ENCODE measurements at regions not wholly inside any gene's neighbourhood (a gene's known extent, or its start where the extent isn't known, plus 50 kb on each side); places are given as distances from the start of the nearest gene placed in this dataset.

DNA sequence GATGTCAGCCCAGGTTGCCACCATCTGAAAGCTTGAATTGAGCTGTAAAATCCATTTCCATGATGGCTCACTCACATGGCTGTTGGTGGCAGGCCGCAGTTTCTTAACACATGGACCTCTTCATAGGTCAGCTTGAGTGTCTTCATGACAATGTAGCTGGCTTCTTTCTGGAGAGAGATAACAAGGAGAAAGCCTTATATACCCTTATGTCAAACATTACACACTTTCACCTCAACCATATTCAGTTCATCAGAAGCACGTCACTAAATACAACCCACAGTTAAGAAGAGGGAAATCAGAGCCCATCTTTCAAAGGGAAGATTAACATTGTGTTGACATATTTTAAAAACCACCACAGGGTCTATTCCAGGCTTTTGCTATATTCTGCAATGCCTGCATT, 604.4 kb downstream of the PRELID2 start:
- Histone ChIP-seq H3K4me1 (ENCODE audit: control insufficient read depth, insufficient read depth, low read length) (no peaks in the 10 kb centered on the region), H3K27me3 (ENCODE audit: control insufficient read depth, insufficient read depth, low read length) (no peaks in the 10 kb centered on the region), H3K9me3 (replicated peaks; ENCODE audit: control insufficient read depth, low read depth, low read length) (no peaks in the 10 kb centered on the region), H3K36me3 (ENCODE audit: control insufficient read depth, insufficient read depth, low read length) (no peaks in the 10 kb centered on the region), H3K27ac (ENCODE audit: low read length) (no peak overlapping the region), H3K4me3 (ENCODE audit: low read length) (no peak overlapping the region)
- no CpG with 5 or more reads among the region's 2 CpGs for WGBS (ENCODE audit: insufficient coverage)
- no peak for DNase-seq

DNA sequence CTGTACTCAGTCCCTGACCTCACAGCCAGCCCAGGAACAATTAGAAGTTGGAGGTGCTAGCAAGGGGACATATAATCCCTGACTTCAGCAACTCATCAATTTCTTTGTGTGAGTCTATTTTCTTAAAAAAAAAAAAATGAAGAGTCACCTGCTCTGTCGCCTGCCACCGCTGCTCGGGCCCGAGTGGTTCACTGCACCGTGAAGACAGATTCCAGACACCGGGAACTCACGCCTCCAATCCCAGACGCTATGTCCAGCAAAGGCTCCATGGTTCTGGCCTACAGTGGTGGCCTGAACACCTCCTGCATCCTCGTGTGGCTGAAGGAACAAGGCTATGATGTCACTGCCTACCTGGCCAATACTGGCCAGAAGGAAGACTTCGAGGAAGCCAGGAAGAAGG, 606.6 kb downstream of the PRELID2 start:
- no peak for DNase-seq
- H3K27ac ChIP-seq (ENCODE audit: low read length) = no peak overlapping the region
- 93% methylated on average over 10 of the region's 10 CpGs for whole genome bisulfite sequencing (ENCODE audit: insufficient coverage)

DNA sequence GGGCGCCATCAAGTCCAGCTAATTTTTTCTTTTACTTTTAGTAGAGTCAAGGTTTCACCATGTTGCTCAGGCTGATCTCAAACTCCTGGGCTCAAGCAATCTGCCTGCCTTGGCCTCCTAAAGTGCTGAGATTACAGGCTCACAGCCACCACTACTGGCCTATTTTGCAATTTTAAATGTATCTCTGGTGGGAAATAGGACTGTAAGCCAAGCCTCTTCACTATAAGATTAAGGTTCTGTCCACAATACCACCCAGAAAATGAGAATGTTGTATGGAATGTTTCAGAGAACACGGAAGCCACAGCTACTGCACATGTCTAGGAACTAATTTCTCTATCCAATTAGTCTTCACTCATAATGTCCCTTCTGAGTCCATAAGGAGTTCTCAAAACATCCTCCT, 607.3 kb downstream of the PRELID2 start:
- DNase-seq = no peak
- H3K9me3 ChIP-seq (replicated peaks; ENCODE audit: control insufficient read depth, low read depth, low read length) = no peaks in the 10 kb centered on the region
- no peaks in the 10 kb centered on the region for H3K27me3 ChIP-seq (ENCODE audit: control insufficient read depth, insufficient read depth, low read length)
- H3K4me3 ChIP-seq (ENCODE audit: low read length) = no peak overlapping the region
- H3K27ac ChIP-seq (ENCODE audit: low read length) = no peak overlapping the region
- H3K4me1 ChIP-seq (ENCODE audit: control insufficient read depth, insufficient read depth, low read length) = no peaks in the 10 kb centered on the region
- 100% methylated on average over 1 of the region's 2 CpGs for WGBS (ENCODE audit: insufficient coverage)
- H3K36me3 ChIP-seq (ENCODE audit: control insufficient read depth, insufficient read depth, low read length) = no peaks in the 10 kb centered on the region

More for the DNA sequence above, 606.6 kb downstream of the PRELID2 start:
- Histone ChIP-seq H3K4me1 (ENCODE audit: control insufficient read depth, insufficient read depth, low read length) (no peaks in the 10 kb centered on the region), H3K9me3 (replicated peaks; ENCODE audit: control insufficient read depth, low read depth, low read length) (no peaks in the 10 kb centered on the region), H3K4me3 (ENCODE audit: low read length) (no peak overlapping the region), H3K36me3 (ENCODE audit: control insufficient read depth, insufficient read depth, low read length) (no peaks in the 10 kb centered on the region), H3K27me3 (ENCODE audit: control insufficient read depth, insufficient read depth, low read length) (no peaks in the 10 kb centered on the region)

DNA sequence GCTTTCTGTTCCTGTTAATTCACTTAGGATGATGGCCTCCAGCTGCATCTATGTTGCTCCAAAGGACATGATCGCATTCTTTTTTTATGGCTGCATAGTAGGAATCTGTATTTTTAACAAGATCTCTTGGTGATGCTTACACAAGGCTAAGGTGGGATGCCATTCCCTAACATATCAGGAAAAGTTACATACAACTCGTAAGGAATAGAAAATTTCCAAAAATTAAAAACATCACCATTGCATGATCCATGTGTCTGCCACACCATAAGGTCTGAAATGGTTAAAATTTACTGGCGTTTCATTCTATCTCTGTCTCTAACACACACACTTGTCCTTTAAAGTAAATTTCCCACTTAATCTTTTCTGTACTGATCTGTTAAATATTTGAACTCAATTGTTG, 608.4 kb downstream of the PRELID2 start:
- H3K4me3 ChIP-seq (ENCODE audit: low read length) = no peak overlapping the region
- H3K27ac ChIP-seq (ENCODE audit: low read length) = no peak overlapping the region
- H3K9me3 ChIP-seq (replicated peaks; ENCODE audit: control insufficient read depth, low read depth, low read length) = no peaks in the 10 kb centered on the region
- no CpG with 5 or more reads among the region's 3 CpGs for WGBS (ENCODE audit: insufficient coverage)
- no peak for DNase-seq
- H3K4me1 ChIP-seq (ENCODE audit: control insufficient read depth, insufficient read depth, low read length) = no peaks in the 10 kb centered on the region
- H3K36me3 ChIP-seq (ENCODE audit: control insufficient read depth, insufficient read depth, low read length) = no peaks in the 10 kb centered on the region
- H3K27me3 ChIP-seq (ENCODE audit: control insufficient read depth, insufficient read depth, low read length) = no peaks in the 10 kb centered on the region

DNA sequence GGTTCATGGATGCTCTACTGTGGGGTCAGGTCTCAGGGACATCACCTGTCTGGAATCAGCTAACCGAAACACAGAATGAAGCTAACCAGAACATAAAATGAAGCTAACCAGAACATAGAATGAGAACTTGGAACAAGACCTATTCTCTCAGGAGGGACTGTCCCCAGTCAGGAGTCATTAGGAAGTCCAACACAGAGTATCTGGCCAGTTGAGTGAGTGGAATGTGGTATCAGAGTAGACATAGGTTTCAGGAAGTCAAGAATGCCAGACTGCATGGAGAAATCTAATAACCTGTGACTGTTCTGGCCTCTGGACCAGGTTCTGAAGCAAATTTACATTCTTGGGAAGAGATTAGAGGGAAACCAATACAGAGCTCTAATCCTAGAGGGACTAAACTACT, 609.6 kb downstream of the PRELID2 start:
- H3K4me1 ChIP-seq (ENCODE audit: control insufficient read depth, insufficient read depth, low read length) = no peaks in the 10 kb centered on the region
- no peaks in the 10 kb centered on the region for H3K27me3 ChIP-seq (ENCODE audit: control insufficient read depth, insufficient read depth, low read length)
- no peak for DNase-seq
- H3K27ac ChIP-seq (ENCODE audit: low read length) = no peak overlapping the region
- no peak overlapping the region for H3K4me3 ChIP-seq (ENCODE audit: low read length)
- no CpG with 5 or more reads among the region's 1 CpG for WGBS (ENCODE audit: insufficient coverage)
- H3K9me3 ChIP-seq (replicated peaks; ENCODE audit: control insufficient read depth, low read depth, low read length) = no peaks in the 10 kb centered on the region
- no peaks in the 10 kb centered on the region for H3K36me3 ChIP-seq (ENCODE audit: control insufficient read depth, insufficient read depth, low read length)

DNA sequence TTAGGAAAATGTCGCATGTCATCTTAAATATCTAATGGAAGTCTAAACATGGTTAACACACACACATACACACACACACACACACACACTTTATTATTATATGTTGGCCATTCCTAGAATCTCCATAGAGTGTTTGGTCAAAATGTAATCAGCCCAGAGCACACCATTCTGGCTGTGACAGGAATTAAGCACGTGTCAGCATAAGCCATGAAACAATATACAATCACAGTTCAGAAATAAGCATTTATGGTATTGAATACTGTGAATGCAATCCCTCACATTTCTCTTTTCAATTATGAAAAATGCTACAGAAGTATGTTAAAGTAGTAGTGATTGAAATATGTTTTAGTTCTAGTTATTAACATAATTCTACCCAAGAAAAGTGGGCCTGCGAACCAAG, 611.6 kb downstream of the PRELID2 start:
- no peaks in the 10 kb centered on the region for H3K36me3 ChIP-seq (ENCODE audit: control insufficient read depth, insufficient read depth, low read length)
- no peaks in the 10 kb centered on the region for H3K9me3 ChIP-seq (replicated peaks; ENCODE audit: control insufficient read depth, low read depth, low read length)
- H3K27me3 ChIP-seq (ENCODE audit: control insufficient read depth, insufficient read depth, low read length) = no peaks in the 10 kb centered on the region
- no peak for DNase-seq
- H3K27ac ChIP-seq (ENCODE audit: low read length) = no peak overlapping the region
- H3K4me3 ChIP-seq (ENCODE audit: low read length) = no peak overlapping the region
- H3K4me1 ChIP-seq (ENCODE audit: control insufficient read depth, insufficient read depth, low read length) = no peaks in the 10 kb centered on the region
- no CpG with 5 or more reads among the region's 3 CpGs for WGBS (ENCODE audit: insufficient coverage)

DNA sequence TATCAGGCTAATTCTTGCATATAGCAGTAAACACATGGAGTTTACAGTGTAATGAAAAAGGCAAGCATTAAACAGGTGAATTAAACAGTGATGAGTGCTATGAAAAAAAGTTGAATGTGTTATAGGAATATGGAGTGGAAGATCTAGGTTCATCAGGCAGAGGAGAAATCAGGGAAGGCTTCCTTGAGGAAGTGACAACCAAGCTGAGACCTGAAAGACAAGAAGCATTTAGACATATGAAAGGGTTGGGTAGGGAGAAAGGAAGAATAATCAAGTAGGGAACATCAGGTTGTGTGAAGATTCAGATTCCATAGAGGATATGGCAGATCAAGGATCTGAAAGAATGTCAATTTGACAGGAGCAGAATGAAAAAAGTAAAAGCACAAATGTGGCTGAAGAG, 612.5 kb downstream of the PRELID2 start:
- no peak overlapping the region for H3K27ac ChIP-seq (ENCODE audit: low read length)

DNA sequence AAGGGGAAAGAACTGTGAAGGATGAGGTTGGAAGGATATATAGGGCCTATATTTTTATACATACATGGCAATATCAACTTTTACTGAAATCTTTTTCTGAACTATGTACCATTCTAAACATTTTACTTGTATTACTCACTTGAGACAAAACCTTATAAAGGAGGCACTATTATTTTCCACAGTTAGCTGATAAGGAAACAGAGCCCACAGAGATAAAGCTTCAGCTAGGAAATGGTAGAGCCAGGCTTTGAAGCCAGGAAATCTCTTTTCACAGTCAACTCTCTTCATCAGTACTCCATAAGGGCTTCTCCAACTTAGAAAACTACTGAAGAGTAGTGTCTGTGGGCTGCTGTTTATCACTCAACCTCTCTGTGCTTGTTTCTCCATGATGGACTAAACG, 613.7 kb downstream of the PRELID2 start:
- WGBS (ENCODE audit: insufficient coverage) = no CpG with 5 or more reads among the region's 1 CpG
- Histone ChIP-seq H3K36me3 (ENCODE audit: control insufficient read depth, insufficient read depth, low read length) (no peaks in the 10 kb centered on the region), H3K27ac (ENCODE audit: low read length) (no peak overlapping the region), H3K9me3 (replicated peaks; ENCODE audit: control insufficient read depth, low read depth, low read length) (no peaks in the 10 kb centered on the region), H3K4me1 (ENCODE audit: control insufficient read depth, insufficient read depth, low read length) (no peaks in the 10 kb centered on the region), H3K4me3 (ENCODE audit: low read length) (no peak overlapping the region), H3K27me3 (ENCODE audit: control insufficient read depth, insufficient read depth, low read length) (no peaks in the 10 kb centered on the region)
- no peak for DNase-seq

More for the DNA sequence above, 612.5 kb downstream of the PRELID2 start:
- DNase-seq = no peak
- no peaks in the 10 kb centered on the region for H3K36me3 ChIP-seq (ENCODE audit: control insufficient read depth, insufficient read depth, low read length)
- no peaks in the 10 kb centered on the region for H3K9me3 ChIP-seq (replicated peaks; ENCODE audit: control insufficient read depth, low read depth, low read length)
- no peak overlapping the region for H3K4me3 ChIP-seq (ENCODE audit: low read length)
- no peaks in the 10 kb centered on the region for H3K4me1 ChIP-seq (ENCODE audit: control insufficient read depth, insufficient read depth, low read length)
- no peaks in the 10 kb centered on the region for H3K27me3 ChIP-seq (ENCODE audit: control insufficient read depth, insufficient read depth, low read length)

DNA sequence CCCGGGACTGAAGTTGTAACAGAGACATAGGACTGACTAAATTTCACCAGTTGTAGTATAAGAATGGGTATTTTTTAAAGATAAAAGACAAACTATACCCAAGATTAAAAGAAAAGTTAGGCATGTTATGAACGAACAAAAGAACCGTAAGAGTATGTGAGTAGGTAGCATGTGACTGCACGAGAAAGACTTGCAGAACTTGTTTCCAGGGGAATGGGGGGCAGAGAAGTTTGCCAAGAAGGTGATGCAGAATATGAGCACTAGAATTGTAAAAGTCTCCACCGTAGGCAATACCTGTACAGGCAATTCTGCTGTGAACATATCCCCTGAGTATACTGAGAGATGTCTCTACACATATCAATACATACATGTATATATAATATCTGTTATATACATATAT, 614.7 kb downstream of the PRELID2 start:
- no peaks in the 10 kb centered on the region for H3K36me3 ChIP-seq (ENCODE audit: control insufficient read depth, insufficient read depth, low read length)
- H3K9me3 ChIP-seq (replicated peaks; ENCODE audit: control insufficient read depth, low read depth, low read length) = no peaks in the 10 kb centered on the region
- H3K27me3 ChIP-seq (ENCODE audit: control insufficient read depth, insufficient read depth, low read length) = no peaks in the 10 kb centered on the region
- DNase-seq = no peak
- H3K4me1 ChIP-seq (ENCODE audit: control insufficient read depth, insufficient read depth, low read length) = no peaks in the 10 kb centered on the region
- 83% methylated on average over 2 of the region's 5 CpGs for WGBS (ENCODE audit: insufficient coverage)
- no peak overlapping the region for H3K4me3 ChIP-seq (ENCODE audit: low read length)
- H3K27ac ChIP-seq (ENCODE audit: low read length) = no peak overlapping the region

DNA sequence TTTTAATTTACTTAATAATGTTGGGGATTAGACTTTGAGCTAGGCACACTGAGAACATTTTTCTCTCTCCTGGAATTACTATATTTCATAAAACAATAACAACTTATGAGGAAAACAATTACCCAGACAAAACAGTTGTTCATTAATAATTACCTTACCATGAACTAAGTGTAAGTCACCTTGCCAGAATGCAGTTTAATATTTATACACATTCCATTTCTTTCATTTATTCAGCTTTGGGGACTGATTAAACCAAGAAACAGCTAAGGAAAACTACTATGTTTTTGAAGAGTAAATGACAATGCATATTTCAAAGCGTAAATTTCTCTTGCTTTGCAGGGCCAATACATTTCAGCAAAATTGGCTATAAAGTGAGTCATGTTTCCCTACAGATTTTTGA, 616.2 kb downstream of the PRELID2 start:
- no CpG with 5 or more reads among the region's 1 CpG for WGBS (ENCODE audit: insufficient coverage)
- H3K27ac ChIP-seq (ENCODE audit: low read length) = no peak overlapping the region

DNA sequence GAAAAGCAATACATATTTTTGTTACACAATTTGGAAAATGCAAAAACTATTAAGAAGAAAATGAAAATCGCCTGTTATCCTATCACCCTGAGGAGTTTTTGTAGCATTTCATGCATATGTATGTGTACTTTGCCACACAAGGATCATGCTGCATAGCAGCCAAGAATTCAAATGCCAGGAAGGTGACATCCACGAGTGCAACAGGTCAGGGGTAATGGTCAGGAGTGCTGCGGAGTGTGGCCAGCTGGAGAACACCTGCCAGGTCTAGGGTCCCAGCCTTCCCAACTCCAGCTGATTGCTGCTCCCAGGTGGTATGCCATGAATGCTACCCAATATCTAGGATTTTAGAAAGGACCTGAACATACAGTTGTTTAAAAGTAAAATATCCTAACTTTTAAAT, 617.1 kb downstream of the PRELID2 start:
- no peak for DNase-seq

More for the DNA sequence above, 616.2 kb downstream of the PRELID2 start:
- Histone ChIP-seq H3K36me3 (ENCODE audit: control insufficient read depth, insufficient read depth, low read length) (no peaks in the 10 kb centered on the region), H3K4me1 (ENCODE audit: control insufficient read depth, insufficient read depth, low read length) (no peaks in the 10 kb centered on the region), H3K9me3 (replicated peaks; ENCODE audit: control insufficient read depth, low read depth, low read length) (no peaks in the 10 kb centered on the region), H3K27me3 (ENCODE audit: control insufficient read depth, insufficient read depth, low read length) (no peaks in the 10 kb centered on the region), H3K4me3 (ENCODE audit: low read length) (no peak overlapping the region)
- DNase-seq = no peak

More for the DNA sequence above, 617.1 kb downstream of the PRELID2 start:
- Histone ChIP-seq H3K27me3 (ENCODE audit: control insufficient read depth, insufficient read depth, low read length) (no peaks in the 10 kb centered on the region), H3K4me3 (ENCODE audit: low read length) (no peak overlapping the region), H3K4me1 (ENCODE audit: control insufficient read depth, insufficient read depth, low read length) (no peaks in the 10 kb centered on the region), H3K27ac (ENCODE audit: low read length) (no peak overlapping the region), H3K36me3 (ENCODE audit: control insufficient read depth, insufficient read depth, low read length) (no peaks in the 10 kb centered on the region), H3K9me3 (replicated peaks; ENCODE audit: control insufficient read depth, low read depth, low read length) (no peaks in the 10 kb centered on the region)
- 52% methylated on average over 2 of the region's 3 CpGs for WGBS (ENCODE audit: insufficient coverage)
